PFSK-1 (cell line): ENCODE measurements at regions not wholly inside any gene's neighbourhood (a gene's known extent, or its start where the extent isn't known, plus 50 kb on each side); places are given as distances from the start of the nearest gene placed in this dataset.

Experiments used
- POLR2AphosphoS5 ChIP-seq: IDR thresholded peaks from 2 replicates; pipeline ENCODE4 v1.6.1; 2012; ENCODE audit warnings: low read depth, mild to moderate bottlenecking, control low read depth, low read length, moderate library complexity
- REST ChIP-seq, 2 experiments: IDR thresholded peaks; 2 replicates each; pipeline versions ENCODE4 v1.6.1 to v1.8.0; 2011 to 2012; ENCODE audit warnings: low read depth in 2 of 2, low read length in 2 of 2, control low read depth in 1 of 2, inconsistent platforms in 1 of 2, mild to moderate bottlenecking in 1 of 2, moderate library complexity in 1 of 2; ENCODE audit not compliant: insufficient read depth in 1 of 2
- TAF1 ChIP-seq: IDR thresholded peaks from 2 replicates; pipeline ENCODE4 v1.6.1; 2012; ENCODE audit warnings: low read length, control low read depth, borderline replicate concordance; ENCODE audit not compliant: insufficient read depth

GRCh38 chr2:181235011-181235410 lies 222.2 kb upstream of the ITGA4 start:
- TF ChIP-seq POLR2AphosphoS5, result no peak
- TF ChIP-seq TAF1, result no peak
- no peak for TF ChIP-seq REST (IDR thresholded peaks at IDR 0.05; ENCODE audit: insufficient read depth in 1 of 2, low read depth in 2 of 2, low read length in 2 of 2)
